ENCODE measurements at regions not wholly inside any gene's neighbourhood (a gene's known extent, or its start where the extent isn't known, plus 50 kb on each side); places are given as distances from the start of the nearest gene placed in this dataset.

DNA sequence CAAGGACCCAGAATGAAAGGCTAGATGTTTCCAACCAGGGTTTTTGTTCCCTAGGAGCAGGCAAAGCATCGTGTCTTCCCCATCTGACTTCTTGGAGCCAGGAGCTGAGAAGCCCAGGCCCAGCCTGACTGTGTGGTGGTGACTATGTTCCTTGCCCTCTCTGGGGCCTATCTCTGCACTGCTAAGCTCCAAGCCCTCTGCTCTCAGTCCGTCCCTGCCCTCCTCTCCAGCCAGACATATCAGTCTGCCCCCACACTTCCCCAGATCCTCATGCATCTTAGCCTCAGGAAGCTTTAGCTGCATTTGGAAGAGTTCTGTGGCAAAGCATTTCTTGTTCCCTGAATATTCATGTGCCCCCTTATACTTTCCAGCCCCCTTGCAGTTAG, 196.6 kb downstream of the CYP26B1 start:
- DNase-seq, result no peak

DNA sequence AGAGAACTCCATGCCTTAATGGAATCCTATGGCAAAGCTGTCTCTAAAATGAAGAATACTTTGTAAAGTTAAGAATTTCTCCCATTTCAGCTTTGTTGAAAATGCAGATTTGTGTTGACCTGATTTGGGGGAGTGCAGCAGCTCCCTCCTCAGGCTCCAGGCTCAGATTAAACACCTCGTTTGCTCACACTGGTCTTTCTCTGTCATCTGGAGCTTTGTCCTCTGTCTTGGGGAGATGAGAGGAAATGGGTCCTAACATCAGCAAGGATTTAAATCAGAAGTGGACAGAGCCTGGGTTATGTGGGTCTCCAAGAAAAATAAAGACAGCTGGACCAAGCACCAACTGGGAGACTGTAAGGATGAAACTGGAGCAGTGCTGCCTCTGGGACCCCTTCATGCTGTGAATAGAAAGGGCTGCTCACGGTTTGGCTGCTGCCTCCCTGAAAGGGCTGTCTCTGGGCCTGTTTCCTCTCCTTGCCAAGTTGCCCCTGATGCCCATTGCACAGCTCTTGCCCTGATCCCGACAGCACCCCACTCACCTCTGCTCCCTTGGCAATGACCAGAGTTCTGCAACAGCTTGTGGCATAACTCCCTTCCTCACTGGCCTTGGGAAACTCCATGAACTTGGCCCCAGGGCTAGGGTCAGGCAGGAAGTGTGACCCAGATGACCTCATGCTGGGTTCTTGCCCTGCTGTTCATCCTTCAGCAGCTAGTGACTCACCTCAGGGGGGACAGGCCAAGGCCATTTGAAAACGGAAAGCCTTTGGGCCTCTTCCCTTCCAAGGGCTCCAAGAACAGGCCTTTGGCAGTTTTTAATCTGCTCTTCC, 197.2 kb downstream of the CYP26B1 start:
- peak; percentile 70 for DNase-seq

DNA sequence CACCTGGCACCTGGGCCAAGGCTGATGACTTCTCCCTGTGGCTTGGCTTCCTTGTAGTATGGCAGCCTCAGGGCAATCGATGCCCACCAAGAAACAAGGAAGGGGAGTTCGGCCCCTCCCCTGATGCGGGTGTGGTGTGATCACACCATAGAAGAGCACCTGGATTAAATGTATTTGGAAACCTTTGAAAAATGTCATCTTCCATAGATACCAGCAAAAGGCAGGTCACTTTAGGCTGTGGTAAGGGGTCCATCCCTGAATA, 198.2 kb downstream of the CYP26B1 start:
- no peak for DNase-seq

DNA sequence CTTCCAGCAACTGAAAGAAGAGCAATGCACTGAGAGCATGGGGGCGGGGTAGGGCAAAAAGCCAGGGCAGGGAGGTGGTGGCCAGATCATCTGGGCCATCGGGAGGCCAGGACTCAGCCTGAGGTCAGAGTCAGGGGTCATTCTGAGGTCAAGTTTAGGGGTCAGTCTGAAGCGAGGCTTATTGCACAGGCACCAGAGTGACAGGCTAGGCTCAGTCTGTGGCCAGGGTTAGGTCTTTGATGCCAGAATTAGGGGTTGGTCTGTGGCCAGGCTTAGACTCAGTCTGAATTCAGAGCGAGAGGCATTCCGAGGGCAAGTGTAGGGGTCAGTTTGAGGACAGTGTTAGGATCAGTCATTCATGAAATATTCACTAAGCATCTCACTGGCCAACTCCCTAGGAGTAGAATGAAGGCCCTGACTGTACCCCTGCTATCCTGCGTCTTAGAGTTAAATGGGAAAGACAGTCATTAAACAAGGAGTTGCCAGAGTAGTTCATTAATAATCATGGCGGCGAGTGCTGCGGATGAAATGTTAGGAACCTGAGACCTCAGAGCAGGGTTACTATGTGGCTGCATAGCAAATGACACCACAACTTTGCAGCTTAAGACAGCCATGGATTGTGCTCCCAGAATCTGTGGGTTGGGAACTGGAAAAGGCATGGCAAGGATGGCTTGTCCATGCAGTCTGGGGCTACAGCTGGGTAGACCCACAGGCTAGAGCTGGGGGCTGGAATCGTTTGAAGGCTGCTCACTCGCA, 198.7 kb downstream of the CYP26B1 start:
- no peak for DNase-seq

DNA sequence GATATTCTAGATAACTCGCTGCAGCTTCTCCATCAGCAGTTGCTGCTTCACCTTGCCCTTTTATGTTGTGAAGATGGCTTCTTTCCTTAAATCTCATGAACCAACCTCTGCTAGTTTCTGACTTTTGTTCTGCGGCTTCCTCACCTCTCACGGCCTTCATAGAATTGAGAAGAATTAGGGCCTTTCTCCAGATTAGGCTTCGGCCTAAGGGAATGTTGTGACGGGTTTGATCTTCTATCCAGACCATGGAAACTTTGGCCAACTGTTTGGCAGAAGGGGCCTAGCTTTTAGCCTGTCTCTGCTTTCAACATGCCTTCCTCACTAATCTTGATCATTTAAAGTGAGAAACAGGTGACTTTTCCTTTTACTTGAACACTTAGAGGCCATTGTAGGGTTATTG, 199.9 kb downstream of the CYP26B1 start:
- no peak for DNase-seq

DNA sequence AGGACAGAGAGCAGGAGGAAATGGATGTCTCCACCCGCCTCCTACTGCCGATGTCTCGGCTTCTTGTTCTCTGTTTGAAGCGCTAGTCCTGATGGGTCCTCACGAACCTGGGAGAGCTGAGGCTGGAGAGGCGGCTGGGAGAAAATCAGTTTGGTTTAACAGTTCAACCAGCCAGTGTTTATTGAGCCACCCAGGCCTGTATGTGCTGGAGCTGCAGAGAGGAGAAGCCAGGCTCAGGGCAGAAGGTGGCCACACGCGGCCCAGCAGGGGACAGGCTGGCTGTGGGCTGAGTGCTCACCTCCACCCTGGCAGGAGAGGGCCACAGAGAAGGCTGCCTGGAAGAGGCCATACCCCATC, 202.1 kb downstream of the CYP26B1 start:
- no peak for DNase-seq

DNA sequence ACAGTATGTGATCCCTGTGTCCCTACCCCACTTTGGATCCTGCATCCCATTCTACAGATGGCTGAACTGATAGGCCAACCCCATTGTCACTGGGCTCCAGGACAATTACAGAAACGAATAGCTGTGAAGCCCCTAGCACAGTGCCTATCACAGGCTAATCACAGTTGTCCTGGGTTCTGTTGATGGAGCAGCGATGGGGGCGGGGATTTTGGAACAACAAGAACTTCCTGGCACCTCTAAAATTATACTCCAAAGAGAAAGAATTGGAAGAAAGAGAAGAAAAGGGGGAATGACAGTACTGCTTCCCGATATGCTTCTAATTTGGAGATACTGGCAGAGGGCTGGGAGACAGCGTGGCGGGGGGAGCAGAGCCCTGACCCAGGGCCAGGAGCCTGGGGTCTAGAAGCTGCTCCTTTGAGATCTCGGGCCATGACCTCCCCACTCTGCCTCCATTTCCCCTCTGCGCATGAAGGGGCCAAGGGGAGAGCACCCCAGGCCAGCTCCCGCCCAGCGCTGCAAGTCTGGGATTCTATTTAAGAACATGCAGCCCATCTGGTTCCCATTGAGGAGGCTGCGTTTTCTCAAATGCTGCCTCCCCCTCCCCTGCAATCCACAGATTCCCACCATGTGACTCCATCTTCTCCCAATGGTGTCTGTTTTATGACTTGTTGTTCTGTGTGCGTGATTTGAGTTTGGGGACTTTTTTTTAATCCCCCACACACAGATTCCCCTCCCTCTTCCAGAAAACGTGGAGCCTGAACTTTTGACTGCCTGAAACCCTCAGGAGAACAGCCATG, 202.7 kb downstream of the CYP26B1 start:
- DNase-seq, result no peak

DNA sequence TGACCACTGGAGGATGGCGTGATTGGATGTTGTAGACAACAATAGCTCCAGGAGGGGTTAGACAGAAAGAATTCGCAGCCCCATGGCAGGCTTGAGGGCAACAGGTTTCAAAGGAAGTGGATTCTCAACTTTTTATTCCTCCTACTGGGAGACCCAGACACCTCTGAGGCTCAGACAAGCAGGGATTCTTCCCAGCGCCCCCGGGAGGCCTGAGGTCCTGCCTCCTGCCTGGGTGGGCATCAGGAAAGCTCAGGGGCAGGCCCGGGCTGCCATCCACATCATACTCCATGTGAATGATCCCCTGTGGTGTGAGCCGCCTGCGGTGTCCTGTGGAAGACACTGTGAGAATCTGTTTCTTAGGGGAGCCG, 203.5 kb downstream of the CYP26B1 start:
- DNase-seq, result no peak

DNA sequence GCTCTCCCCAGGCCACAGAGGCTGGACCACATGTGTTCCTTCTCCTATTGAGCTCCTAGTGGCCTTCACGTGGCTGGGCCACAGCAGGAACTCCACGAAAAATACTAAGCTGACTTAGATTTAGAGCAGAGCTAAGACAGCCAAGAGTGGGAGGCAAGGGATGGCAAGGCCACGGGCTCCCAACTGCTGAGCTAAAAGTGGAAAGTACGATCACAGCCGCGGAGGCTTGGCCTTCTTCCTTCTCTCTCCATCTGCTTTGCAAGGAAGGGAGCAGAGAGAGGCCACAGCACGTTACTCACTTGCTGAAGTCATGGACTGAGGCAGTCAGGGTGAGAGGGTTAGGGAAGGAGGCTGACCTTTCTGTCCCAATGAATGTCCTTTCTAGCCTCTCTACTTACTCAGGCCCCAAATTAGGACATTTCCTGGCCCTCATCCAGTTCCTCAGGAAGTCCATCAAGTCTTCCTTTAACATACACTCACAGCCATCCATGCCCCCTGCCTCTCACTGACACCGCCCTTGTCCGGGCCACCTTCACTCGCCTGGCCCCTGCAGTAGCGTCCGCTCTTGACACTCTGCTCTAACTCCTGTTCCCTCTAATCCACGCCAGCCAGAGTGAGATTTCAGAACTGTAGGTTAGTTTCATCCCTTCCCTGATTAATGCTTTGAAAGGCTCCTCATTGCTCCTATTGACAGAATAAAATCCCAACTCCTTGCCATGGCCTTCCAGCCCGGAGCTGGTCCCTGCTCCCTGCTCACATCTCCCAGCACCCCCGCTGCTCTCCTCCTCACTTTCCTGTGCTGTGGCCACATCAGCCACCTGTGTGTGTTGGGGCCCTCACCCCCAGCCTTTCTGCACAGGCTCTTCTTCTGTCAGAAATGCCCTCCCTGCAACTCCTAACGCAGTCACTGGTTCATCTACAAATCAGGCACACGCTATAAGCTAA, 204.2 kb downstream of the CYP26B1 start:
- DNase-seq, result no peak

DNA sequence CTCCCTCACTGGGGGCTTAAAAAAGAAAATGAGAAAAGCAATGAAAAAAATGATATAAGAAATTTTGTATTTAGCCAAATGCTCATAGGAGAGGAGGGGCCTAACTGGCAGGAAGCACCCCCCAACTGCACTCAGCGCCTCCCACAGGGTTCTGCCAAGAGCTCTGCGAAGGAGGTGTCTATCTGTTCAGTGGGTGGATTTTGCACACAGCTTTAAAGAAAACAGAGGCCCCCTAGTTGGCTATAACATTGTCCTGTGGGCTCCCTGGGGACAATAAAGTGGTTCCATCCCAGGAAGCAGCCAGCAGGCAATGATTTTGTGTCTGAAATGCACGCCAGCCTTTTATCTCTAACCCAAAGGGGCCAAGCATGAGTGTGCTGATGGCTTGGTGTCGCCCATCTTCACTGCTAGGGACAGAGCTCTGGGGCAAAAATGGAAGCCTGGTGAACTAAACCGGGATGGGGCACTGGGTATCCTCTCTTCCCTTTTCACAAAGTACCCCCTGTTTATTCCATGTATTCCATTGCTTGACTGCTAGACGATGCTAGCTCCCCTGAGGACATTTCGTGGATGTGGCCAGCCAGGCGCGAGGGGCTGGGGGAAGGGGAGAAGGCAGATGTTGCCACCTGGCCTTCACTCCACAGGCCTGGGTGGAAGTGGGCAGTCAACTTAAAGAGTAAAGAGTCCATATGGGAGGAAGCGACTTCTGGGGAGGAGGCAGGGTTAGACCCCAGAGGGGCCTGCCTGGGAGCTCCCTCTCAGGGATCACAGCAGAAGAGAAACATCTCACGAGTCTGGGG, 205.7 kb downstream of the CYP26B1 start:
- no peak for DNase-seq

DNA sequence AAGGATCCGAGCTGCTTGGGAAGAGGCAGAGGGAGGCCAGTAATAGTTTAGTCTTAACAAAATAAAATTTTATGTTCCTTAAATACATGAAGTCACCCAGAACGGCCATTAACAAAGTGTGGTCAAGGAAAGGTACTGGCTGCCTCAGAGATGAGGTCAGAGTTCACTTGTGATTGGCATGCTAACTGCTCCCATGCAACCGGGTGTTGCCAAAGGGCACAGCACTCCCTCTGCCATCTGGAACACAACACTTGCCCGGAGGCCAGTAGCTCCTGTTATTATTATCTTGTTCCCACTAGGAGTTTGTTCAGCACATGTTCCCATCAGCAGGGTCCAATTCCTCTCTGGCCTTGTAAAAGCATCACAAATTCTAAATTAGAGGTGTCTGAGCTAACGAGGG, 207.0 kb downstream of the CYP26B1 start:
- no peak for DNase-seq

DNA sequence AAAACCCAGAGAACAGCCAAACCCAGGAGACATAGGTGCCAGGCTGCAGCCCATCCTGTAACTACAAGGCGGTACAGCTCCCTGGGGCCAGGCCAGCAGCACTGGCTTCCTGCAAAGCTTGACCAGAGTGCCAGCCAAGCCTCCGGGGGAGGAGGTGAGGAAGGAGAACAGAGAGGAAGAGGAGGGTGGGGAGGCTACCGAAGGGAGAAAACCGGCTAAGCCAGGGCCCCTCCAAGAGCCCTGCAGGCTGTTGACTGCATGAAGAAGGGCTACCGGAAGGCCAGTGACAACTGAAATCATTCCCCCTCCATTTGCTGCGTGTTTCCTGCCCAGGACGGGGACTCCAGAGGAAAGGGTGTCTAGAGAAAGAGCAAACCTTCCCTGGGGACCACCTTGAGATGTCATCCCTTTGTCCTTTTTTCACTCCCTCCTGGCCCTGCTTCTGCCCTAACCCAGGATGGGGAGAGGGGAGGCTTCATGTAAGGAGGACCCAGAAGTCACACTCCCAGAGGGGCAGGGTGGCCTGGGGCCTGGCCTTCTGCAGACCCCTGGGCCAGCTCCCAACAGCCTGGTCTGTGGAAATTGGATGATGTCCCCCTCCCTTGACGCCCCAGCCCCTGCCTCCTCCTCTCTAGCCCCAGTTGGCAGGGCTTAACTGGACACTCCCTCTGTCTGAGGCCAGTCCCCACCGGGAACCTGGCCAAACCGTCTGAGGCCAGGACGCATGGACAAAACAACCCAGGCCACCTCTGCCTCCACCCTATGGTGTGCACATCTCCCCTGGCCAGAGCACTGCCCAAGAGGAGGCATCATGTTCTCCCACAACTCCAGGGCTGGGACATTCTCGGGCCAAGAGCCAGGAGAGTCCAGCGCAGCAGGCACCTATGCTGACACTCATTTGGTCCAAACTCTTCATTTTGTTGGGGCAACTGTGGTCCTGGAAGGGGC, 207.8 kb downstream of the CYP26B1 start:
- DNase-seq, result no peak

DNA sequence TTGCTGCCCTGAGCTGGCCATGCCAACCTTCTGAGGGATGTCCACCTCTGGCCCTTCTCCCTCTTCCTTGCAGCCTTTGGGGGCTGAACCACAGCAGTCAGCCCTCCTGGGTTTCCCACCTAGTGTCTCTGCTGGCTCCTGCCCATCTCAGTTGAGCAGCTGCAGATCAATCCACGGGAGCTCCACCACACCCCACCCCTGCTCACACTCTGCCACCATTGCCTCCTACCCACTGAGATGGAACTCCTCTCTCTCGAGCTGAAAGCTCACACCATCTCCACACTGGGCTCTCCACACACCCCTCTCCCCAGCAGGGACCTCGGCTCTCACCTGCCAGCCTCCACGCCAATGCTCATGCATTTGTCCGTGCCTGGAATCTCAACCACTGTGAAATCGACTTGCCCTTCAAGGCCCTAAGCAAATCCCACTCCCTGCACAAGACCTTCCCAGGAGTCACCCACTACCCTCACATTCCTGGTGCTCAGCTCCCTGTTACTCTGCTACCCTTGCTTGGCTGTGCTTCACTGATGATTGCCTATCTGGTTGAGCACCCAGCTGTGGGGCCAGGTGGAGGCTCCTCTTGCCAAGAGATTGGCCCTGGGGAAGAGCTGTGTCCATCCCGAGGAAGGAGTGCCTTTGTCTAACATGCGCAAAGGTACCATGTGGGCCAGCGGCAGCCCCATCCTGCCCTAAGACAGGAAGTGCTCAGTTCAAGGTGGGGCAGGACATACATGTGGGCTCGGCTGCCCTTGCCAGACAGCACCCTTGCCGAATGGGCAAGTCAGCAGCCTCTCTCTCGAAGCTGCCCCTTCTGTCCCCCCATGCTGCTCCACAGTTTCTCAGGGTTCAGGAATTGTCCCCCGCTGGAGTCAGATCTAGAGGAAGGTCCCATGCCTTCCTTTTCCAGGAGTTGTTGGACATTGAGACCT, 208.7 kb downstream of the CYP26B1 start:
- no peak for DNase-seq

DNA sequence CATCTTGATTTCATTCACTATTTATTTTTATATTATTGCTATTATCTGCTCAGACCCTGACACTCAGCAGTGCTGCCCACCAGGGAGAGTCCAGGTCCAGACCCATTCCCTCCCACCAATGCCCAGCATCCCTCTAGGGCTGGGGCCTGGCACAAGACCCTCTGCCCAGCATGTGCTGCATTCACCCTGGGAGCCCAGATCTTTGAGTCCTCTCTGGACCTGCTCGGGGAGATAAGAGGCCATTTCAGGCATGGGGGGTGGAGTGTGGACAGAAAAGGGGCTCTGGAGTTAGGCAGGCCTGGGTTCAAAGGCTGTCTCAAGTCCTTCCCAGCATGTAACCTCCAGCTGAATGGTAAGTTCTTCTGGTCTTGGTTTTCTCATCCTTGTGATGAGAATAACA, 209.6 kb downstream of the CYP26B1 start:
- no peak for DNase-seq

DNA sequence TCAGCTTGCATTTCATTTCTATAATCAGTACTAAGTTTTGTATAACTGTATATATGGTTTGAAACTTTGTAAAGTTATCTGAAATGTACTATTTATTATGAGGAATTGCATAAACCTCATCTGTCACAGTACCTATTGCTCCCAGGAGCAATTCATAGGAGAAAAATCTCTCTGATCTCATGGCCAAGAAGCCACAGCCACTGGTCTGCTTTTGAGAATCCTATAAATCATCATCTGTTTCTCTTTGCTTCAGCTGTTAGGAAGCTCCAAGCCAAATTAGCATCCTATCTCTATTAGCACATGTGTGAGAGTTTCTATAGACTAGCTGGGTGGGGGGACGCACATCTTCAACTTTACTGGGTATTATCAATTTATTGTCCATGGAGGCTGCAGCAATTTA, 210.3 kb downstream of the CYP26B1 start:
- no peak for DNase-seq

DNA sequence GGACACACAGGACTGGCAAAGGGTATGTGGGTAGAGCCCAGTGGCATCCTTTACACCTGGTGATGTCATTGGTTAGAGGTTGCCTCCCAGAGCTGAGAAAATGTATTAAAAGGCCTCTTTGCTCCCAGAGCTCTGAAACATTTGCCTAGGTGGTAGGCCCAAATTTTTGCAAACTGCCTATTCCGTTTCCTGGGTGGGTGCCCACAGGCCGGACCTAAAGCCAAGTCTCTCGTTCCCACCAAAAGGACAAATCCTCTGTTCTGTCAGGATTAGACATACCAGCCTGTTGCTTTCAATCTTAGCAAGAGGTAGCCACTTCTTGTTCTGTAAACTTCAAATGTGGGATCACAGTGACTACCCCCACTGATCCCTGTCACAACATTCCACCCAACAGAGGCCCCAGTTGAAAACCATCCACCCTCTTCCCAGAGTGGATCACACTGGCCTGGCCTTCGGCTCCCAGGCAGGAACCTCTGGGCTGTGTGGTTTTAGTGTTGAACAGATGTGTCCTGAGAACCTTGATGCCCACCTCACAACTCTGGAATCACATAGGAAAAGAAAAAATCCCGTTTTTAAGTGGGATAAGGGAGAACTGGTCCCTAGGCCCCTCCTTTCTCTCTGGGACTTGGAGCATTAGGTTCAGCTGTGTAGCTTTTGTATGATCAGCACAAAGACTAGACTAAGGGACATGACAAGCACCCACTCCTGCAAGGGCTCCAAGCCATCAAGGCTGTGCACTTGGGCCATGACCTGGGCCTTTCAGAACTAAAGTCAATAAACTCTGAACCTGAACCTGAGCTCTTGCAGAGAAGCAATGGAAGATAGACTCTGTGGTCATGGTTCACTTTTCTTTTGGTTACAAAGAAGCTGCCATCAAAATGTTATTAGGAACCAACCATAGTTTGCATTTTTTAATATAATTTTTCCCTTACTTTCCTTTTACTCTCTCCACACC, 211.3 kb downstream of the CYP26B1 start:
- DNase-seq, result no peak

DNA sequence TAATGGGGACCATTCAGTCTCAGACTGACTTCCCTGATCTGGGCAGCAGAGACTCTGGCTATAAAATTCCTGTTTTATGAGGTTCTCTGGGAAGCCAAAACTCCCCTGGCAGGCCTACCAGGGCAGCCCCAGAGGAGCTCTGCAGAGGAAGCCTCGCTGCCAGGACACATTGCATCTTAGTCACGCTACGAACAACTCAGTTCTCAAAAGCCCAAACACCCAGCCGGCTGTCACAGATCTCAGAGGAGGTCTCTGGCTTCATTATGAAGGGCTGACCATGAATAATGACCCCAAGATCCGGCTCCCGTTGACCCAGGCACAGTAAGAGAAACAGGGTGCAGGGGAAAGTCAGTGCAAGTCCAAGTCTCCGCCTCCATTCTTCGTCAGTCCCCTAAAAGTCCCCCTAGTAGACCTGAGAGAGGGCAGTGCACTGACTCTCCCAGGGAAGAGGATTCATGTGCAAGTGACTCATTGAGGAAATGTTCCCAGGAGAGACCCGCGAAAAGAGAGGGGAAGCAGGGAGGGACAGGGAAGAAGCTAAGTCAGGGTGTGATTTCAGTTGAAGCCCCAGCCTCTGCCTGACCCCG, 212.3 kb downstream of the CYP26B1 start:
- DNase-seq, result no peak

All from inflammatory macrophage treated with lipopolysaccharide for 4 hours (primary cell).